GM12878 (cell line): ENCODE measurements at regions not wholly inside any gene's neighbourhood (a gene's known extent, or its start where the extent isn't known, plus 50 kb on each side); places are given as distances from the start of the nearest gene placed in this dataset.

Experiments used
- ATAC-seq: fragments of 200-7000 bp; cut with Tn5 transposase; 3 replicates; pipeline ENCODE4 v1.9.1; 2020; ENCODE audit warnings: mild to moderate bottlenecking, moderate library complexity
- BruUV-seq: library from RNA; stranded (reverse); fragments of 400-500 nt; replicated peaks from 2 replicates; lab custom pipeline; 2021; lab: Mats Ljungman, UMichigan
- CTCF ChIA-PET: fragments of 300-600 bp; sonication (Branson Sonifier 250); formaldehyde crosslinking; extraction: SDS; loops from one replicate; lab custom pipeline; 2021; ENCODE audit warnings: inconsistent platforms; lab: Yijun Ruan, JAX
- POLR2A ChIA-PET: fragments of 350-600 bp; formaldehyde crosslinking; extraction: SDS; loops from one replicate; lab custom pipeline; 2021; ENCODE audit warnings: inconsistent platforms; lab: Charles Lee
- RAD21 ChIA-PET: fragments of 300-600 bp; sonication (Branson Sonifier 250); formaldehyde crosslinking; loops from one replicate; lab custom pipeline; 2023; ENCODE audit warnings: antibody characterized with exemption; ENCODE audit not compliant: unreplicated experiment; lab: Charles Lee
- SMC1A ChIA-PET: fragments of 300-600 bp; sonication (Branson Sonifier 250); formaldehyde crosslinking; loops from one replicate; lab custom pipeline; 2023; ENCODE audit not compliant: unreplicated experiment, uncharacterized antibody; lab: Charles Lee
- DNase-seq: peaks from one replicate; pipeline ENCODE4 v3.0.0-alpha.2; 2011; ENCODE audit warnings: low read depth, low spot score
- FAIRE-seq: peaks from 3 replicates; lab custom pipeline; 2011; peaks lifted over from hg19 to GRCh38; lab: Jason Lieb, UNC
- H2AFZ ChIP-seq: 2 replicates; pipeline ENCODE4 v1.6.0; 2011; ENCODE audit warnings: low read depth, low read length, control low read depth; ENCODE audit not compliant: control insufficient read depth
- H3K27ac ChIP-seq: 2 replicates; pipeline ENCODE4 v1.5.1; 2011; ENCODE audit warnings: control low read depth; ENCODE audit not compliant: control insufficient read depth, insufficient read depth
- H3K27me3 ChIP-seq, 2 experiments: replicated peaks in 1 of 2; 2 replicates each; pipeline versions ENCODE4 v1.6.0 to v1.6.1; 2011; ENCODE audit warnings: low read length in 1 of 2; ENCODE audit not compliant: control insufficient read depth in 2 of 2, insufficient read depth in 2 of 2
- H3K36me3 ChIP-seq, 2 experiments: 2 replicates each; pipeline ENCODE4 v1.5.1; 2011; ENCODE audit warnings: low read length in 1 of 2; ENCODE audit not compliant: control insufficient read depth in 2 of 2, insufficient read depth in 2 of 2
- H3K4me1 ChIP-seq: 2 replicates; pipeline ENCODE4 v1.6.1; 2011; ENCODE audit warnings: mild to moderate bottlenecking, low read length, moderate library complexity, mixed read lengths; ENCODE audit not compliant: control insufficient read depth, insufficient read depth
- H3K4me2 ChIP-seq: 2 replicates; pipeline ENCODE4 v1.6.0; 2011; ENCODE audit warnings: control low read depth; ENCODE audit not compliant: control insufficient read depth, insufficient read depth
- H3K4me3 ChIP-seq: fragments of 200-600 bp; sonication (generic); 2 replicates; pipeline ENCODE4 v1.5.1; 2016
- H3K79me2 ChIP-seq: 2 replicates; pipeline ENCODE4 v1.6.0; 2011; ENCODE audit warnings: low read length; ENCODE audit not compliant: control insufficient read depth, insufficient read depth
- H3K9ac ChIP-seq: 2 replicates; pipeline ENCODE4 v1.8.0; 2011; ENCODE audit warnings: low read length, control low read depth, mixed read lengths; ENCODE audit not compliant: control insufficient read depth, insufficient read depth
- H3K9me3 ChIP-seq: replicated peaks from 3 replicates; pipeline ENCODE4 v1.5.1; 2011; ENCODE audit warnings: mild to moderate bottlenecking, low read length; ENCODE audit not compliant: control insufficient read depth, insufficient read depth
- H4K20me1 ChIP-seq: 2 replicates; pipeline ENCODE4 v1.6.0; 2011; ENCODE audit not compliant: control insufficient read depth, insufficient read depth
- BMI1 ChIP-seq: fragments of 450-650 bp; IDR thresholded peaks from 2 replicates; pipeline ENCODE4 v1.6.1; 2016; ENCODE audit warnings: mild to moderate bottlenecking, moderate library complexity, borderline replicate concordance
- GABPA ChIP-seq: IDR thresholded peaks from 2 replicates; pipeline ENCODE4 v1.6.1; 2014; ENCODE audit warnings: antibody characterized with exemption, low read depth, mild to moderate bottlenecking, inconsistent platforms
- IKZF1 ChIP-seq: fragments of 450-650 bp; conservative IDR thresholded peaks from 2 replicates; pipeline ENCODE4 v1.6.1; 2017; ENCODE audit warnings: antibody characterized with exemption, mild to moderate bottlenecking
- KDM1A ChIP-seq: fragments of 200-600 bp; sonication (generic); IDR thresholded peaks from 2 replicates; pipeline ENCODE4 v1.6.1; 2016; ENCODE audit warnings: borderline replicate concordance
- NFXL1 ChIP-seq: fragments of 450-650 bp; IDR thresholded peaks from 2 replicates; pipeline ENCODE4 v1.6.1; 2017; ENCODE audit warnings: antibody characterized with exemption, mild to moderate bottlenecking, borderline replicate concordance
- SREBF2 ChIP-seq: IDR thresholded peaks from 2 replicates; pipeline ENCODE4 v1.6.1; 2012; ENCODE audit warnings: mild to moderate bottlenecking, low read length
- TBL1XR1 ChIP-seq: IDR thresholded peaks from 2 replicates; pipeline ENCODE4 v1.6.1; 2012; ENCODE audit warnings: low read depth, low read length, improper control_type of control experiment
- TCF3 ChIP-seq: IDR thresholded peaks from 2 replicates; pipeline ENCODE4 v1.6.1; 2012; ENCODE audit warnings: low read depth, mild to moderate bottlenecking, low read length, borderline replicate concordance; ENCODE audit not compliant: insufficient read depth
- WGBS: methylation state at CpG from one replicate; pipeline ENCODE4 v1.1.6; 2016; ENCODE audit warnings: low lambda C conversion rate; ENCODE audit not compliant: insufficient replicate concordance, insufficient coverage; ENCODE audit errors: missing lambda C conversion rate; 5-methylcytosine and 5-hydroxymethylcytosine counted together
- in situ Hi-C: fragments of 300-500 bp; cut with MboI; formaldehyde crosslinking; loops from 9 replicates; pipeline ENCODE4 v1.14.3; 2018; ENCODE audit warnings: mixed read lengths
- intact Hi-C: fragments of 100-400 bp; cut with micrococcal nuclease; formaldehyde crosslinking; loops from one replicate; pipeline ENCODE4 v1.14.2; 2022; ENCODE audit not compliant: unreplicated experiment
- TF ChIP-seq, protein P1 (sequence below): fragments of 450-650 bp; IDR thresholded peaks from 2 replicates; pipeline ENCODE4 v1.6.1; 2017; ENCODE audit warnings: mild to moderate bottlenecking

DNA sequence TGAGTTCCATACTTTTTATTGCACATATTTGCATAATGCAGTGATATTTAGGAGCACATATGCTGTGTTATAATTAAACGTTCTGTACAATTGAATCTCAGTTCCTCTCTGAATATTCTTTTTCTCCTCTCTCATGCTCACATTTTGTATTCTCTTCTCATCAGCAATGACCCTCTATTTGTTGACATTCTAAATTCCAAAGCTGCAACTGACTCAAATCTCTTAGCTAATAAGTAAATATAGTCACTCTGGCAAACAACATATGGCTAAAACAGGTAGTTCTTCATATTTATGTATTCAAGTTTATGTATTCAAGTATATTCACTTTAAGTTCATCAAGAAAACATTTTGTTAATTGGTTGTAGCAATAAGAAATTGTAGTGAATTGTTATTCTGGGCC lies 907.4 kb upstream of the VRK2 start:
- no TSS peak for BruUV-seq
- WGBS = 9% methylated on average over 1 of the region's 1 CpG
- Histone ChIP-seq H4K20me1 (no peaks in the 10 kb centered on the region), H2AFZ (no peak overlapping the region), H3K9me3 (no peaks in the 10 kb centered on the region), H3K79me2 (no peaks in the 10 kb centered on the region), H3K4me2 (no peak overlapping the region), H3K4me1 (no peaks in the 10 kb centered on the region), H3K27ac (no peak overlapping the region), H3K4me3 (no peak overlapping the region), H3K9ac (no peak overlapping the region), H3K36me3 (no peaks in the 10 kb centered on the region), H3K27me3 (no peaks in the 10 kb centered on the region)
- ATAC-seq = no peak
- ChIA-PET RAD21 (no interaction called here), CTCF (no interaction called here), SMC1A (no interaction called here), POLR2A (no interaction called here)
- FAIRE-seq = no peak
- intact Hi-C loops = no loop called here
- DNase-seq = no peak
- TF ChIP-seq NFXL1 (no peak), GABPA (no peak), IKZF1 (no peak), SREBF2 (no peak), BMI1 (no peak), KDM1A (no peak), TBL1XR1 (no peak), TCF3 (no peak)
- TF ChIP-seq, protein P1, sequence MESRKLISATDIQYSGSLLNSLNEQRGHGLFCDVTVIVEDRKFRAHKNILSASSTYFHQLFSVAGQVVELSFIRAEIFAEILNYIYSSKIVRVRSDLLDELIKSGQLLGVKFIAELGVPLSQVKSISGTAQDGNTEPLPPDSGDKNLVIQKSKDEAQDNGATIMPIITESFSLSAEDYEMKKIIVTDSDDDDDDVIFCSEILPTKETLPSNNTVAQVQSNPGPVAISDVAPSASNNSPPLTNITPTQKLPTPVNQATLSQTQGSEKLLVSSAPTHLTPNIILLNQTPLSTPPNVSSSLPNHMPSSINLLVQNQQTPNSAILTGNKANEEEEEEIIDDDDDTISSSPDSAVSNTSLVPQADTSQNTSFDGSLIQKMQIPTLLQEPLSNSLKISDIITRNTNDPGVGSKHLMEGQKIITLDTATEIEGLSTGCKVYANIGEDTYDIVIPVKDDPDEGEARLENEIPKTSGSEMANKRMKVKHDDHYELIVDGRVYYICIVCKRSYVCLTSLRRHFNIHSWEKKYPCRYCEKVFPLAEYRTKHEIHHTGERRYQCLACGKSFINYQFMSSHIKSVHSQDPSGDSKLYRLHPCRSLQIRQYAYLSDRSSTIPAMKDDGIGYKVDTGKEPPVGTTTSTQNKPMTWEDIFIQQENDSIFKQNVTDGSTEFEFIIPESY = no peak
- in situ Hi-C loops = no loop called here
